ENCODE measurements at regions not wholly inside any gene's neighbourhood (a gene's known extent, or its start where the extent isn't known, plus 50 kb on each side); places are given as distances from the start of the nearest gene placed in this dataset.

- Histone ChIP-seq H2AFZ (no peak overlapping the region), H3K4me1 (ENCODE audit: insufficient read depth) (no peaks in the 10 kb centered on the region), H3K4me2 (ENCODE audit: unreplicated experiment) (no peak overlapping the region), H3K36me3 (ENCODE audit: low read depth) (no peaks in the 10 kb centered on the region), H3K4me3 (no peak overlapping the region), H3K27me3 (replicated peaks; ENCODE audit: insufficient read depth) (no peaks in the 10 kb centered on the region), H3K9me3 (ENCODE audit: low read depth) (no peaks in the 10 kb centered on the region), H4K20me1 (ENCODE audit: insufficient read depth) (no peaks in the 10 kb centered on the region), H3K9ac (no peak overlapping the region), H3F3A (ENCODE audit: insufficient read depth) (no peaks in the 10 kb centered on the region), H3K9me2 (ENCODE audit: insufficient read depth) (no peaks in the 10 kb centered on the region; the same call in 1 of the 2 replicates), H3K79me2 (ENCODE audit: insufficient read depth) (no peaks in the 10 kb centered on the region), H3K27ac (no peak overlapping the region)
- no peak for DNase-seq
- in situ Hi-C loops (cut with MboI), result no loop called here
- WGBS, 2 experiments (ENCODE audit: low coverage in 1 of 2, low lambda C conversion rate in 2 of 2, missing lambda C conversion rate in 2 of 2), result 51 to 58% methylated on average over 3 of the region's 3 CpGs
- no peak for TF ChIP-seq EZH2phosphoT487 (IDR thresholded peaks at IDR 0.05; ENCODE audit: insufficient read depth, low read depth)
These were observed 521.2 kb downstream of the KCNA4 start for GRCh38 chr11:29495676-29496075.

DNA sequence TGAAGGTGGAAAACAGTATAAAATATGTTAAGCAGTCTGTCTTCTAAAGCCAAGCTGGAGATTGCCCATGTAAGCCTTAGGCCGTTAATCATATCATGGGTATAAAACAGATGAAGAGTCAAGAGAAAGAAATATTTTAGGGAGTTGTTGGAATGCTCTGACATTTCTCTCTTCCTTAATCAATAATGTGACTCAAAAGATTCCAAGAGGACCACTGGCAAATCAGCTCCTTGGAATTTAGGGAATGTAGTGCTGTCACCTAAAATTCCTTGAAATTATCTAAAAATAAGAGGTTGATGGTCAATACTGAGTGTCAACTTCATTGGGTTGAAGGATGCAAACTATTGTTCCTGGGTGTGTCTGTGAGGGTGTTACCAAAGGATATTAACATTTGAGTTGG, 525.9 kb downstream of the KCNA4 start:
- no peak overlapping the region for H3K4me3 ChIP-seq
- H3K79me2 ChIP-seq (ENCODE audit: insufficient read depth), result no peaks in the 10 kb centered on the region

DNA sequence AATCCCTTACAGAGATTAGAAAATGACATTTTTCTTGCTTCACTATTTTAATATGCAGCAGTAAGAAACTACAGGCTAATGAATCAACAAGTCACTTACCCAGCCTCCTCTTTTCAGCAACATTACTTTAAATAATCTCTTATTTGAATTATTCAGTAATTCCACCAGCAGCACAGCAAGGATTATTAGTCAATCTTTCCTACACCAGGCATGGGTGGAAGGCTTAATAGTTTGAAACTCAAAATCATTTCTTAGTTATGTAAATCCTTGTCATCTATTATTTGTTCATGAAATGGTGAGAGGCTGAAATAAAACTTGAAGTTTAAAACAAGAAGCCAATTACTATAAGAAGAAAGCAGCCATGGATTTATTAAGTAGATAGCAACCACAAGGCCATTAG, 530.5 kb downstream of the KCNA4 start:
- Histone ChIP-seq H3K4me2 (ENCODE audit: unreplicated experiment) (no peak overlapping the region), H4K20me1 (ENCODE audit: insufficient read depth) (no peaks in the 10 kb centered on the region), H3K9me3 (ENCODE audit: low read depth) (no peaks in the 10 kb centered on the region), H3F3A (ENCODE audit: insufficient read depth) (no peaks in the 10 kb centered on the region), H3K79me2 (ENCODE audit: insufficient read depth) (no peaks in the 10 kb centered on the region), H3K27me3 (replicated peaks; ENCODE audit: insufficient read depth) (no peaks in the 10 kb centered on the region), H3K4me1 (ENCODE audit: insufficient read depth) (no peaks in the 10 kb centered on the region), H3K9ac (no peak overlapping the region), H3K9me2 (ENCODE audit: insufficient read depth) (no peaks in the 10 kb centered on the region), H3K4me3 (no peak overlapping the region), H3K36me3 (ENCODE audit: low read depth) (no peaks in the 10 kb centered on the region), H2AFZ (no peak overlapping the region), H3K27ac (no peak overlapping the region)
- in situ Hi-C loops (cut with MboI), result no loop called here
- DNase-seq, result peak; percentile 7
- TF ChIP-seq EZH2phosphoT487 (IDR thresholded peaks at IDR 0.05; ENCODE audit: insufficient read depth, low read depth), result no peak
- TF ChIP-seq EZH2 (IDR thresholded peaks at IDR 0.05; ENCODE audit: insufficient read depth, poor library complexity, severe bottlenecking), result no peak

More for the DNA sequence above, 525.9 kb downstream of the KCNA4 start:
- no peak overlapping the region for H3K4me2 ChIP-seq (ENCODE audit: unreplicated experiment)
- H3K9me2 ChIP-seq (ENCODE audit: insufficient read depth), result no peaks in the 10 kb centered on the region
- H3K36me3 ChIP-seq (ENCODE audit: low read depth), result no peaks in the 10 kb centered on the region
- no peak overlapping the region for H3K9ac ChIP-seq
- DNase-seq, result no peak
- H2AFZ ChIP-seq, result no peak overlapping the region
- H3K9me3 ChIP-seq (ENCODE audit: low read depth), result no peaks in the 10 kb centered on the region
- H4K20me1 ChIP-seq (ENCODE audit: insufficient read depth), result no peaks in the 10 kb centered on the region
- in situ Hi-C loops (cut with MboI), result no loop called here
- H3F3A ChIP-seq (ENCODE audit: insufficient read depth), result no peaks in the 10 kb centered on the region
- H3K4me1 ChIP-seq (ENCODE audit: insufficient read depth), result no peaks in the 10 kb centered on the region
- H3K27ac ChIP-seq, result no peak overlapping the region
- WGBS, 2 experiments (ENCODE audit: low coverage in 1 of 2, low lambda C conversion rate in 2 of 2, missing lambda C conversion rate in 2 of 2), result 59 to 68% methylated on average over 1 of the region's 1 CpG
- no peaks in the 10 kb centered on the region for H3K27me3 ChIP-seq (replicated peaks; ENCODE audit: insufficient read depth)
- no peak for TF ChIP-seq EZH2 (IDR thresholded peaks at IDR 0.05; ENCODE audit: insufficient read depth, poor library complexity, severe bottlenecking)
- TF ChIP-seq EZH2phosphoT487 (IDR thresholded peaks at IDR 0.05; ENCODE audit: insufficient read depth, low read depth), result no peak

DNA sequence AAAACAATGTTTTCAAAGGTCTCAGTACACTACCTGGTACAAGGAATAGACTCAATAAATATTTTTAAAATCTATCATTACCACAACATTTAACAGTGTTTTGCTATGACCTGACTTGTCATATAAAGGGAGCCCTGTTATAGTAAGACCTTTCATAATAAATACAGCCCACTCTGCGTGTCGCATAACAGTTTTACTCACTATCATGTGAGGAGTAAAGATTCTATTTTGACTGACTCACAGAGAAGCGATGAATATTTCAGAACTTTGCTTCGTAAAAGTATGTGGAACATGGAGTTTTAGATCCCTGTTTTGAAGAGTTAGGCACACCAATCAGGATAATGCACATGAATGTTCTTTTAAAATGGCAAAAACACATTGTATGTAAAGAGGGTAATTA, 531.2 kb downstream of the KCNA4 start:
- no peaks in the 10 kb centered on the region for H3K27me3 ChIP-seq (replicated peaks; ENCODE audit: insufficient read depth)
- H3F3A ChIP-seq (ENCODE audit: insufficient read depth), result no peaks in the 10 kb centered on the region
- no peaks in the 10 kb centered on the region for H4K20me1 ChIP-seq (ENCODE audit: insufficient read depth)
- no peaks in the 10 kb centered on the region for H3K79me2 ChIP-seq (ENCODE audit: insufficient read depth)
- H3K4me2 ChIP-seq (ENCODE audit: unreplicated experiment), result no peak overlapping the region
- peak; percentile 43 for DNase-seq
- H3K4me1 ChIP-seq (ENCODE audit: insufficient read depth), result no peaks in the 10 kb centered on the region
- in situ Hi-C loops (cut with MboI), result no loop called here
- peak overlapping the region; percentile 29; the same call in 1 of the 2 replicates for H2AFZ ChIP-seq
- no peak overlapping the region for H3K27ac ChIP-seq
- no peaks in the 10 kb centered on the region for H3K9me3 ChIP-seq (ENCODE audit: low read depth)
- WGBS, 2 experiments (ENCODE audit: low coverage in 1 of 2, low lambda C conversion rate in 2 of 2, missing lambda C conversion rate in 2 of 2), result 2 to 6% methylated on average over 4 of the region's 4 CpGs
- no peak for TF ChIP-seq EZH2 (IDR thresholded peaks at IDR 0.05; ENCODE audit: insufficient read depth, poor library complexity, severe bottlenecking)
- H3K36me3 ChIP-seq (ENCODE audit: low read depth), result no peaks in the 10 kb centered on the region
- H3K9me2 ChIP-seq (ENCODE audit: insufficient read depth), result no peaks in the 10 kb centered on the region
- no peak overlapping the region for H3K9ac ChIP-seq
- H3K4me3 ChIP-seq, result no peak overlapping the region

DNA sequence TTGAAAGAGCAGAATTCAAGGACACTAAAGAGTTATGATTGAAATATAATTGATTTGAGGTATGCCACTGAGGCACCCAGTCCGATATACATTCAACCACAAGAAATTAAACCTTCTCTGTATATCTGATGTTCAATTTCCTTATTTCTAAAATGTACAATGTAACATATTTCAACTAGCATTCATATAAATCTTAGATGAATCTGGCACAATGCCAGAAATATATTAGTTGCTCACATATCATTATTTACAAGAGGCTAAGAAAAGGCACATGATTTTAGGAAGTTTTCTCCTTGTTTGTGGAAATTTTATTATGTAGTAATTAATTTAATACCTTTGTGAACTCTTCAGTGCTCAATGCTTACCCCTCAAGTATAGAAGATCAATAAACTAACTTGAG, 532.3 kb downstream of the KCNA4 start:
- H3K9me2 ChIP-seq (ENCODE audit: insufficient read depth), result no peaks in the 10 kb centered on the region
- H3K79me2 ChIP-seq (ENCODE audit: insufficient read depth), result no peaks in the 10 kb centered on the region
- no peak overlapping the region for H3K27ac ChIP-seq
- no peaks in the 10 kb centered on the region for H3K9me3 ChIP-seq (ENCODE audit: low read depth)
- no peak overlapping the region for H3K4me3 ChIP-seq
- no peaks in the 10 kb centered on the region for H3K36me3 ChIP-seq (ENCODE audit: low read depth)
- H3K27me3 ChIP-seq (replicated peaks; ENCODE audit: insufficient read depth), result no peaks in the 10 kb centered on the region
- H3K9ac ChIP-seq, result no peak overlapping the region
- WGBS, 2 experiments (ENCODE audit: low coverage in 1 of 2, low lambda C conversion rate in 2 of 2, missing lambda C conversion rate in 2 of 2), result 15 to 19% methylated on average over 1 of the region's 1 CpG
- H2AFZ ChIP-seq, result no peak overlapping the region
- no peaks in the 10 kb centered on the region for H3F3A ChIP-seq (ENCODE audit: insufficient read depth)
- DNase-seq, result peak; percentile 1
- H4K20me1 ChIP-seq (ENCODE audit: insufficient read depth), result no peaks in the 10 kb centered on the region
- in situ Hi-C loops (cut with MboI), result no loop called here
- TF ChIP-seq EZH2phosphoT487 (IDR thresholded peaks at IDR 0.05; ENCODE audit: insufficient read depth, low read depth) (no peak), EZH2 (IDR thresholded peaks at IDR 0.05; ENCODE audit: insufficient read depth, poor library complexity, severe bottlenecking) (no peak)
- no peak overlapping the region for H3K4me2 ChIP-seq (ENCODE audit: unreplicated experiment)
- no peaks in the 10 kb centered on the region for H3K4me1 ChIP-seq (ENCODE audit: insufficient read depth)
